Lower leg skin (tissue), 3 donors: ENCODE measurements at regions not wholly inside any gene's neighbourhood (a gene's known extent, or its start where the extent isn't known, plus 50 kb on each side); places are given as distances from the start of the nearest gene placed in this dataset.

Experiments used
- CTCF ChIP-seq, 3 donors: fragments of 450-650 bp; IDR thresholded peaks; one replicate each; pipeline ENCODE4 v1.5.1; 2016; ENCODE audit warnings: antibody characterized with exemption in 3 of 3, mild to moderate bottlenecking in 3 of 3, moderate library complexity in 2 of 3
- POLR2A ChIP-seq, 2 donors: fragments of 450-650 bp; IDR thresholded peaks; one replicate each; pipeline ENCODE4 v1.6.1; 2016 to 2017; ENCODE audit warnings: antibody characterized with exemption in 2 of 2, mild to moderate bottlenecking in 1 of 2, moderate library complexity in 1 of 2

- no peak for TF ChIP-seq CTCF (IDR thresholded peaks at IDR 0.05)
- TF ChIP-seq POLR2A (IDR thresholded peaks at IDR 0.05) = no peak
These were observed 101.5 kb upstream of the CSF3R start for GRCh38 chr1:36583980-36584782.
